SK-N-SH (cell line): ENCODE measurements at regions not wholly inside any gene's neighbourhood (a gene's known extent, or its start where the extent isn't known, plus 50 kb on each side); places are given as distances from the start of the nearest gene placed in this dataset.

Experiments
- CTCF ChIA-PET: fragments of 300-600, 350-600 bp; formaldehyde crosslinking; extraction: SDS; loops from one replicate; lab custom pipeline; 2021; lab: Yijun Ruan, JAX
- POLR2A ChIA-PET: fragments of 350-600 bp; sonication (Branson Sonifier 250); formaldehyde crosslinking; extraction: SDS; loops from one replicate; lab custom pipeline; 2020; ENCODE audit warnings: antibody characterized with exemption, inconsistent platforms; lab: Yijun Ruan, JAX
- DNase-seq: peaks from one replicate; pipeline ENCODE4 v3.0.0; 2012
- H2AFZ ChIP-seq: fragments of 200-600 bp; sonication (generic); 2 replicates; pipeline ENCODE4 v1.8.1; 2016; ENCODE audit warnings: antibody characterized with exemption, mild to moderate bottlenecking, low read depth
- H3F3A ChIP-seq: fragments of 200-600 bp; sonication (generic); replicated peaks from 2 replicates; pipeline ENCODE3; 2016; ENCODE audit warnings: antibody characterized with exemption, mild to moderate bottlenecking; ENCODE audit not compliant: insufficient read depth
- H3K27ac ChIP-seq, 2 experiments: fragments of 200-500 bp in 1 of 2; fragments of 200-600 bp in 1 of 2; sonication (Bioruptor generic) in 1 of 2; sonication (generic), shearing (Covaris generic) in 1 of 2; 2 replicates each; pipeline versions ENCODE4 v1.5.1 to v1.6.1; 2014 to 2016; ENCODE audit warnings: low read depth in 2 of 2, inconsistent platforms in 1 of 2, low read length in 1 of 2, mild to moderate bottlenecking in 1 of 2, mixed read lengths in 1 of 2
- H3K27me3 ChIP-seq: fragments of 200-600 bp; sonication (generic), shearing (Covaris generic); 2 replicates; pipeline ENCODE4 v1.6.1; 2016; ENCODE audit warnings: mixed run types; ENCODE audit not compliant: insufficient read depth
- H3K36me3 ChIP-seq, 2 experiments: fragments of 200-500 bp in 1 of 2; fragments of 200-600 bp in 1 of 2; sonication (Bioruptor generic) in 1 of 2; sonication (generic) in 1 of 2; replicated peaks in 1 of 2; 2 replicates each; pipeline versions ENCODE3 to v1.5.1; 2014 to 2016; ENCODE audit warnings: low read length in 1 of 2, mild to moderate bottlenecking in 1 of 2; ENCODE audit not compliant: insufficient read depth in 2 of 2, control insufficient read depth in 1 of 2
- H3K4me1 ChIP-seq, 2 experiments: fragments of 200-500 bp in 1 of 2; fragments of 200-600 bp in 1 of 2; sonication (Bioruptor generic) in 1 of 2; sonication (generic), shearing (Covaris generic) in 1 of 2; 2 replicates each; pipeline versions ENCODE4 v1.5.1 to v1.6.1; 2014 to 2016; ENCODE audit warnings: low read depth in 1 of 2, low read length in 1 of 2, mixed run types in 1 of 2; ENCODE audit not compliant: insufficient read depth in 2 of 2, control insufficient read depth in 1 of 2
- H3K4me2 ChIP-seq: fragments of 200-600 bp; sonication (generic), shearing (Covaris generic); 2 replicates; pipeline ENCODE4 v1.6.1; 2017; ENCODE audit warnings: mixed run types
- H3K4me3 ChIP-seq, 2 experiments: fragments of 200-500 bp in 1 of 2; fragments of 200-600 bp in 1 of 2; sonication (Bioruptor generic) in 1 of 2; sonication (generic), shearing (Covaris generic) in 1 of 2; 2 replicates each; pipeline versions ENCODE4 v1.5.1 to v1.8.1; 2014 to 2016; ENCODE audit warnings: low read depth in 2 of 2, inconsistent platforms in 1 of 2, low read length in 1 of 2, mild to moderate bottlenecking in 1 of 2, mixed read lengths in 1 of 2, moderate library complexity in 1 of 2
- H3K79me2 ChIP-seq: fragments of 200-600 bp; sonication (generic); 2 replicates; pipeline ENCODE4 v1.8.1; 2017; ENCODE audit warnings: mild to moderate bottlenecking; ENCODE audit not compliant: insufficient read depth
- H3K9ac ChIP-seq: fragments of 200-600 bp; sonication (generic); 2 replicates; pipeline ENCODE4 v1.6.1; 2017; ENCODE audit warnings: mixed run types
- H3K9me2 ChIP-seq: fragments of 200-600 bp; sonication (generic); 2 replicates; pipeline ENCODE4 v1.6.1; 2017; ENCODE audit warnings: mixed run types
- H3K9me3 ChIP-seq: fragments of 200-600 bp; sonication (generic); 2 replicates; pipeline ENCODE4 v1.6.1; 2017; ENCODE audit warnings: mixed run types, mild to moderate bottlenecking, moderate library complexity
- H4K20me1 ChIP-seq: fragments of 200-600 bp; sonication (generic); 2 replicates; pipeline ENCODE4 v1.6.1; 2017; ENCODE audit warnings: mild to moderate bottlenecking, mixed run types; ENCODE audit not compliant: insufficient read depth
- ELF1 ChIP-seq: IDR thresholded peaks from 2 replicates; pipeline ENCODE4 v1.4.0; 2012
- FOSL2 ChIP-seq: IDR thresholded peaks from 2 replicates; pipeline ENCODE4 v1.4.0; 2012; ENCODE audit warnings: low read depth, mild to moderate bottlenecking, moderate library complexity, borderline replicate concordance
- FOXM1 ChIP-seq: IDR thresholded peaks from 2 replicates; pipeline ENCODE4 v1.4.0; 2012; ENCODE audit warnings: low read depth, mild to moderate bottlenecking
- GABPA ChIP-seq: IDR thresholded peaks from 2 replicates; pipeline ENCODE4 v1.4.0; 2012; ENCODE audit warnings: low read depth, mild to moderate bottlenecking
- JUND ChIP-seq: IDR thresholded peaks from 2 replicates; pipeline ENCODE4 v1.4.0; 2012
- MEF2A ChIP-seq: IDR thresholded peaks from 2 replicates; pipeline ENCODE4 v1.4.0; 2012; ENCODE audit warnings: low read depth, borderline replicate concordance
- RCOR1 ChIP-seq: fragments of 150-350 bp; IDR thresholded peaks from 2 replicates; pipeline ENCODE4 v1.6.1; 2017; ENCODE audit warnings: antibody characterized with exemption, low read length
- SIN3A ChIP-seq: IDR thresholded peaks from 2 replicates; pipeline ENCODE4 v1.6.1; 2012; ENCODE audit warnings: low read depth, mild to moderate bottlenecking, low read length, moderate library complexity, borderline replicate concordance
- TAF1 ChIP-seq: IDR thresholded peaks from 2 replicates; pipeline ENCODE4 v1.6.1; 2012; ENCODE audit warnings: low read depth, mild to moderate bottlenecking, low read length, moderate library complexity, borderline replicate concordance
- TEAD4 ChIP-seq: IDR thresholded peaks from 2 replicates; pipeline ENCODE4 v1.4.0; 2012; ENCODE audit warnings: mild to moderate bottlenecking, borderline replicate concordance; ENCODE audit not compliant: insufficient read depth
- YY1 ChIP-seq: IDR thresholded peaks from 2 replicates; pipeline ENCODE4 v1.4.0; 2012; ENCODE audit warnings: low read depth, mild to moderate bottlenecking
- TF ChIP-seq, protein P1 (sequence below): fragments of 200-600 bp; sonication (generic); IDR thresholded peaks from 2 replicates; pipeline ENCODE4 v1.6.1; 2017; ENCODE audit warnings: antibody characterized with exemption, mild to moderate bottlenecking, moderate library complexity
- TF ChIP-seq, protein P2 (sequence below): IDR thresholded peaks from 2 replicates; pipeline ENCODE4; 2012
- TF ChIP-seq, protein P3 (sequence below): IDR thresholded peaks from 2 replicates; pipeline ENCODE4 v1.6.1; 2012; ENCODE audit warnings: mild to moderate bottlenecking, low read depth, low read length, moderate library complexity

DNA sequence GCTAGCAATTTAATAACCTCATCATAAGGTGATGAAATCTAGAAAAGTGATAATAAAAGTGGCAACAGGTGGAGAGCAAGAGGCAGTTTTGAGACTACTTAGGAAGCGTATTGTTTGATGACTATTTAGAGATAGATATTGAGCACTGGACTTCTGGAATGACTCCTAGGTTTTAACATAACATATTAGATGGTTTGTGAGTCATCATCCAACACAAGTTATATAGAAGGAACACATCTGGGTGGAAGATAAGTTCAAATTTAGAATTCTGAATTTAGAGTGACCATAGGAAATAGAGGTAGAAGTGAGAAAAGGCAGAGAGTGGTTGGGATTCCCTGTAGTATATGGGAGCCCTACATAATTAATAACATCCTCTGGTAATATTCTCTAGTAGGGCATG, 282.8 kb upstream of the ALCAM start (continued):
- TF ChIP-seq JUND (no peak), RCOR1 (no peak), TAF1 (no peak), TEAD4 (no peak), MEF2A (no peak), GABPA (no peak), FOXM1 (no peak), YY1 (no peak)
- TF ChIP-seq, protein P1, sequence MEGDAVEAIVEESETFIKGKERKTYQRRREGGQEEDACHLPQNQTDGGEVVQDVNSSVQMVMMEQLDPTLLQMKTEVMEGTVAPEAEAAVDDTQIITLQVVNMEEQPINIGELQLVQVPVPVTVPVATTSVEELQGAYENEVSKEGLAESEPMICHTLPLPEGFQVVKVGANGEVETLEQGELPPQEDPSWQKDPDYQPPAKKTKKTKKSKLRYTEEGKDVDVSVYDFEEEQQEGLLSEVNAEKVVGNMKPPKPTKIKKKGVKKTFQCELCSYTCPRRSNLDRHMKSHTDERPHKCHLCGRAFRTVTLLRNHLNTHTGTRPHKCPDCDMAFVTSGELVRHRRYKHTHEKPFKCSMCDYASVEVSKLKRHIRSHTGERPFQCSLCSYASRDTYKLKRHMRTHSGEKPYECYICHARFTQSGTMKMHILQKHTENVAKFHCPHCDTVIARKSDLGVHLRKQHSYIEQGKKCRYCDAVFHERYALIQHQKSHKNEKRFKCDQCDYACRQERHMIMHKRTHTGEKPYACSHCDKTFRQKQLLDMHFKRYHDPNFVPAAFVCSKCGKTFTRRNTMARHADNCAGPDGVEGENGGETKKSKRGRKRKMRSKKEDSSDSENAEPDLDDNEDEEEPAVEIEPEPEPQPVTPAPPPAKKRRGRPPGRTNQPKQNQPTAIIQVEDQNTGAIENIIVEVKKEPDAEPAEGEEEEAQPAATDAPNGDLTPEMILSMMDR = no peak
- TF ChIP-seq, protein P2, sequence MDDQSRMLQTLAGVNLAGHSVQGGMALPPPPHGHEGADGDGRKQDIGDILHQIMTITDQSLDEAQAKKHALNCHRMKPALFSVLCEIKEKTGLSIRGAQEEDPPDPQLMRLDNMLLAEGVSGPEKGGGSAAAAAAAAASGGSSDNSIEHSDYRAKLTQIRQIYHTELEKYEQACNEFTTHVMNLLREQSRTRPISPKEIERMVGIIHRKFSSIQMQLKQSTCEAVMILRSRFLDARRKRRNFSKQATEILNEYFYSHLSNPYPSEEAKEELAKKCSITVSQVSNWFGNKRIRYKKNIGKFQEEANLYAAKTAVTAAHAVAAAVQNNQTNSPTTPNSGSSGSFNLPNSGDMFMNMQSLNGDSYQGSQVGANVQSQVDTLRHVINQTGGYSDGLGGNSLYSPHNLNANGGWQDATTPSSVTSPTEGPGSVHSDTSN = no peak

DNA sequence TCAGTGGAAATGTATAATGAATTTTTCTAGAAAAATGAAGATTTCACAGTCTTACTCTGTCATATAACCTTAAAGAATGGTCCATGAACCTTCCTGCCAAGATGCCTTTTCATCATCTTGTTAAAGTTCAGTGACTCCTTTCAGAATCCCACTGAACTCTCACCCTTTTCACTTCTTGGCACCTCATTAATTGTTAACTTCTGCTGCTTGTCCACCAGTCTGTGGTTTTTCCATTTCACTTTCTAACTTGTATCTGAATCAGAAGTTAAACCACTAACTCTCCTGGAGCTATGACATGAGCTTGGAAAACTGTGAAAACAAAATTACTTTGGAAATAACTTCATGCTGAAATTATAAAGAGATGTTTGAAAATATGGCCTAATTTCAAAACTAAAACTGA, 281.2 kb upstream of the ALCAM start:
- H3K9ac ChIP-seq = no peak overlapping the region
- POLR2A ChIA-PET = no interaction called here
- CTCF ChIA-PET = no interaction called here
- no peaks in the 10 kb centered on the region; a peak in 1 of 4 replicates for H3K4me1 ChIP-seq
- no peaks in the 10 kb centered on the region for H3K9me2 ChIP-seq
- no peaks in the 10 kb centered on the region for H3K27me3 ChIP-seq
- TF ChIP-seq RCOR1 = no peak
- TF ChIP-seq, protein P3, sequence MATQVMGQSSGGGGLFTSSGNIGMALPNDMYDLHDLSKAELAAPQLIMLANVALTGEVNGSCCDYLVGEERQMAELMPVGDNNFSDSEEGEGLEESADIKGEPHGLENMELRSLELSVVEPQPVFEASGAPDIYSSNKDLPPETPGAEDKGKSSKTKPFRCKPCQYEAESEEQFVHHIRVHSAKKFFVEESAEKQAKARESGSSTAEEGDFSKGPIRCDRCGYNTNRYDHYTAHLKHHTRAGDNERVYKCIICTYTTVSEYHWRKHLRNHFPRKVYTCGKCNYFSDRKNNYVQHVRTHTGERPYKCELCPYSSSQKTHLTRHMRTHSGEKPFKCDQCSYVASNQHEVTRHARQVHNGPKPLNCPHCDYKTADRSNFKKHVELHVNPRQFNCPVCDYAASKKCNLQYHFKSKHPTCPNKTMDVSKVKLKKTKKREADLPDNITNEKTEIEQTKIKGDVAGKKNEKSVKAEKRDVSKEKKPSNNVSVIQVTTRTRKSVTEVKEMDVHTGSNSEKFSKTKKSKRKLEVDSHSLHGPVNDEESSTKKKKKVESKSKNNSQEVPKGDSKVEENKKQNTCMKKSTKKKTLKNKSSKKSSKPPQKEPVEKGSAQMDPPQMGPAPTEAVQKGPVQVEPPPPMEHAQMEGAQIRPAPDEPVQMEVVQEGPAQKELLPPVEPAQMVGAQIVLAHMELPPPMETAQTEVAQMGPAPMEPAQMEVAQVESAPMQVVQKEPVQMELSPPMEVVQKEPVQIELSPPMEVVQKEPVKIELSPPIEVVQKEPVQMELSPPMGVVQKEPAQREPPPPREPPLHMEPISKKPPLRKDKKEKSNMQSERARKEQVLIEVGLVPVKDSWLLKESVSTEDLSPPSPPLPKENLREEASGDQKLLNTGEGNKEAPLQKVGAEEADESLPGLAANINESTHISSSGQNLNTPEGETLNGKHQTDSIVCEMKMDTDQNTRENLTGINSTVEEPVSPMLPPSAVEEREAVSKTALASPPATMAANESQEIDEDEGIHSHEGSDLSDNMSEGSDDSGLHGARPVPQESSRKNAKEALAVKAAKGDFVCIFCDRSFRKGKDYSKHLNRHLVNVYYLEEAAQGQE = no peak
- TF ChIP-seq FOXM1 = no peak
- no peak for TF ChIP-seq ELF1
- TF ChIP-seq, protein P2 = no peak
- TF ChIP-seq GABPA = no peak
- no peak for TF ChIP-seq FOSL2
- no peak for TF ChIP-seq SIN3A
- TF ChIP-seq, all 33 proteins: peak for 0
- DNase-seq = no peak
- Histone ChIP-seq H4K20me1 (no peaks in the 10 kb centered on the region), H3K4me3 (no peak overlapping the region), H3K9me3 (no peaks in the 10 kb centered on the region), H3K4me2 (no peak overlapping the region), H3F3A (no peaks in the 10 kb centered on the region), H3K27ac (no peak overlapping the region), H3K79me2 (no peaks in the 10 kb centered on the region), H3K36me3 (no peaks in the 10 kb centered on the region), H2AFZ (no peak overlapping the region)
